OCI-LY3 (cell line): ENCODE measurements at regions not wholly inside any gene's neighbourhood (a gene's known extent, or its start where the extent isn't known, plus 50 kb on each side); places are given as distances from the start of the nearest gene placed in this dataset.

ENCODE experiments used
- EZH2phosphoT487 ChIP-seq: fragments of 200-600 bp; shearing (Covaris generic); IDR thresholded peaks from 2 replicates; pipeline ENCODE4 v1.6.1; 2018; ENCODE audit warnings: antibody characterized with exemption, mixed run types, low read depth
- TF ChIP-seq, protein P1 (sequence below): fragments of 200-600, 300-600 bp; sonication (generic); IDR thresholded peaks from 2 replicates; pipeline ENCODE4 v1.5.1; 2014; ENCODE audit warnings: antibody characterized with exemption, low read length, low read depth

DNA sequence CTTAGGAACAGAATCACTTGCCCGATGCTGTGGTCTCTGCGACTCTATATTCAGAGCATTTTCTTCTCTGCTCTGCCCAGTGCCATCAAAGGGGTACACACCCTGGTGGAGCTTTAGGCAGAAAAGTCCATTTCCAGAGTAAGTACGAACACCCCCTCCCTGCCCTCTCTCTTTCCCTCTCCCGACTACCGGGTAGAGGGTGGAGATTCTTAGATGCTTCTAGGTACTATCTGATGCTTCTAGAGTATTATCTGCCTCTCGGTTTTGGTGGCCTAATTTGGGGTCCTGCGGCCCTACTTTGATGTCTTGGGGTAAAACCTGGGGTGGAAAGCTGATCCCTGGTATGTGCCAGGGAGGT is 245.4 kb upstream of the SOX4 start:
- TF ChIP-seq, protein P1, sequence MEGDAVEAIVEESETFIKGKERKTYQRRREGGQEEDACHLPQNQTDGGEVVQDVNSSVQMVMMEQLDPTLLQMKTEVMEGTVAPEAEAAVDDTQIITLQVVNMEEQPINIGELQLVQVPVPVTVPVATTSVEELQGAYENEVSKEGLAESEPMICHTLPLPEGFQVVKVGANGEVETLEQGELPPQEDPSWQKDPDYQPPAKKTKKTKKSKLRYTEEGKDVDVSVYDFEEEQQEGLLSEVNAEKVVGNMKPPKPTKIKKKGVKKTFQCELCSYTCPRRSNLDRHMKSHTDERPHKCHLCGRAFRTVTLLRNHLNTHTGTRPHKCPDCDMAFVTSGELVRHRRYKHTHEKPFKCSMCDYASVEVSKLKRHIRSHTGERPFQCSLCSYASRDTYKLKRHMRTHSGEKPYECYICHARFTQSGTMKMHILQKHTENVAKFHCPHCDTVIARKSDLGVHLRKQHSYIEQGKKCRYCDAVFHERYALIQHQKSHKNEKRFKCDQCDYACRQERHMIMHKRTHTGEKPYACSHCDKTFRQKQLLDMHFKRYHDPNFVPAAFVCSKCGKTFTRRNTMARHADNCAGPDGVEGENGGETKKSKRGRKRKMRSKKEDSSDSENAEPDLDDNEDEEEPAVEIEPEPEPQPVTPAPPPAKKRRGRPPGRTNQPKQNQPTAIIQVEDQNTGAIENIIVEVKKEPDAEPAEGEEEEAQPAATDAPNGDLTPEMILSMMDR = no peak
- TF ChIP-seq EZH2phosphoT487 = no peak
